B cell (primary cell): ENCODE measurements at regions not wholly inside any gene's neighbourhood (a gene's known extent, or its start where the extent isn't known, plus 50 kb on each side); places are given as distances from the start of the nearest gene placed in this dataset.

Experiments
- ATAC-seq: fragments of 200-7000 bp; cut with Tn5 transposase; one replicate; pipeline ENCODE4 v1.10.0; 2021; ENCODE audit warnings: low read depth, mild to moderate bottlenecking, moderate number of reproducible peaks, moderate library complexity
- CTCF ChIA-PET: fragments of 350-600 bp; sonication (Branson Sonifier 250); formaldehyde crosslinking; loops from one replicate; lab custom pipeline; 2021; ENCODE audit warnings: antibody characterized with exemption, inconsistent platforms; lab: Charles Lee
- POLR2A ChIA-PET: fragments of 350-600 bp; sonication (Branson Sonifier 250); formaldehyde crosslinking; loops from one replicate; lab custom pipeline; 2021; ENCODE audit warnings: antibody characterized with exemption; lab: Charles Lee
- DNase-seq: peaks from one replicate; pipeline ENCODE4 v3.0.0; 2013
- H2AFZ ChIP-seq: 2 replicates; pipeline ENCODE4 v1.6.1; 2012; ENCODE audit warnings: mild to moderate bottlenecking, low read depth, low read length; ENCODE audit not compliant: insufficient read depth, poor library complexity, severe bottlenecking
- H3K27ac ChIP-seq, 2 donors: 1 replicate in 1 of 2; 2 replicates in 1 of 2; pipeline ENCODE4 v1.5.1; 2012 to 2013; ENCODE audit warnings: low read length in 2 of 2, mild to moderate bottlenecking in 2 of 2, moderate library complexity in 1 of 2
- H3K27me3 ChIP-seq, 4 experiments: fragments of 200-600 bp in 1 of 4; sonication (generic) in 1 of 4; replicated peaks in 1 of 4; 1 replicate in 2 of 4; 2 replicates in 2 of 4; pipeline versions ENCODE4 v1.6.1 to v1.7.0; 2013 to 2016; ENCODE audit warnings: low read length in 3 of 4, mild to moderate bottlenecking in 2 of 4, mixed read lengths in 1 of 4, moderate library complexity in 1 of 4; ENCODE audit not compliant: insufficient read depth in 4 of 4, control insufficient read depth in 3 of 4; ENCODE audit errors: control extremely low read depth in 1 of 4
- H3K36me3 ChIP-seq, 2 experiments: replicated peaks in 1 of 2; 1 replicate in 1 of 2; 2 replicates in 1 of 2; pipeline versions ENCODE4 v1.6.1 to v1.7.1; 2013; ENCODE audit warnings: low read length in 1 of 2; ENCODE audit not compliant: insufficient read depth in 2 of 2, control insufficient read depth in 1 of 2; ENCODE audit errors: control extremely low read depth in 1 of 2, extremely low read depth in 1 of 2
- H3K4me1 ChIP-seq, 2 donors: fragments of 200-600 bp in 1 of 2; sonication (generic) in 1 of 2; 1 replicate in 1 of 2; 2 replicates in 1 of 2; pipeline versions ENCODE4 v1.5.1 to v1.6.1; 2013 to 2017; ENCODE audit warnings: low read length in 2 of 2; ENCODE audit not compliant: control insufficient read depth in 2 of 2, insufficient read depth in 2 of 2
- H3K4me2 ChIP-seq: replicated peaks from 2 replicates; pipeline ENCODE3; 2012; ENCODE audit warnings: mild to moderate bottlenecking, low read depth, low read length; ENCODE audit not compliant: poor library complexity, severe bottlenecking
- H3K4me3 ChIP-seq, 5 experiments: fragments of 200-600 bp in 1 of 5; sonication (generic) in 1 of 5; 1 replicate in 3 of 5; 2 replicates in 2 of 5; pipeline versions ENCODE4 v1.5.1 to v1.7.0; 2011 to 2016; ENCODE audit warnings: low read length in 4 of 5, mild to moderate bottlenecking in 4 of 5, low read depth in 2 of 5, control low read depth in 1 of 5, moderate library complexity in 1 of 5; ENCODE audit not compliant: insufficient read depth in 1 of 5; ENCODE audit errors: control extremely low read depth in 1 of 5, extremely low read depth in 1 of 5
- H3K79me2 ChIP-seq: fragments of 200-600 bp; sonication (generic); one replicate; pipeline ENCODE4 v1.6.0; 2016; ENCODE audit warnings: low read length; ENCODE audit not compliant: control insufficient read depth, insufficient read depth
- H3K9ac ChIP-seq: fragments of 200-600 bp; sonication (generic); 2 replicates; pipeline ENCODE4 v1.6.1; 2017; ENCODE audit warnings: mild to moderate bottlenecking, low read length, moderate library complexity
- H3K9me3 ChIP-seq, 3 donors: one replicate each; pipeline versions ENCODE4 v1.6.1 to v1.7.1; 2013; ENCODE audit warnings: low read length in 2 of 3; ENCODE audit not compliant: control insufficient read depth in 2 of 3, insufficient read depth in 1 of 3; ENCODE audit errors: control extremely low read depth in 1 of 3
- H4K20me1 ChIP-seq: 2 replicates; pipeline ENCODE4 v1.6.0; 2012; ENCODE audit warnings: mild to moderate bottlenecking, low read length; ENCODE audit not compliant: insufficient read depth, control insufficient read depth, poor library complexity, severe bottlenecking
- H3K27ac Mint-ChIP-seq: one replicate; pipeline ENCODE4 v1.8.0; 2021; ENCODE audit warnings: mixed read lengths
- H3K27me3 Mint-ChIP-seq: one replicate; pipeline ENCODE4 v1.8.0; 2021; ENCODE audit warnings: mixed read lengths
- H3K4me1 Mint-ChIP-seq: one replicate; pipeline ENCODE4 v1.8.0; 2021; ENCODE audit warnings: mixed read lengths
- H3K4me3 Mint-ChIP-seq: one replicate; pipeline ENCODE4 v1.8.0; 2021; ENCODE audit warnings: mixed read lengths
- H3K9me3 Mint-ChIP-seq: one replicate; pipeline ENCODE4 v1.8.0; 2022; ENCODE audit warnings: mixed read lengths; ENCODE audit not compliant: insufficient read depth
- EZH2 ChIP-seq: IDR thresholded peaks from 2 replicates; pipeline ENCODE4 v1.6.1; 2012; ENCODE audit warnings: borderline replicate concordance, low read depth, mild to moderate bottlenecking, moderate library complexity, low read length; ENCODE audit not compliant: insufficient read depth, poor library complexity, severe bottlenecking
- WGBS: methylation state at CpG from one replicate; pipeline ENCODE4 v1.1.5; 2013; ENCODE audit warnings: missing lambda C conversion rate; ENCODE audit not compliant: insufficient coverage; 5-methylcytosine and 5-hydroxymethylcytosine counted together
- intact Hi-C: fragments of 100-400 bp; cut with micrococcal nuclease; formaldehyde crosslinking; loops from one replicate; pipeline ENCODE4 v1.10.0; 2022
- TF ChIP-seq, protein P1 (sequence below): fragments of 200-600 bp; IDR thresholded peaks from one replicate; pipeline ENCODE4 v1.8.0; 2022; ENCODE audit warnings: antibody characterized with exemption, mild to moderate bottlenecking

DNA sequence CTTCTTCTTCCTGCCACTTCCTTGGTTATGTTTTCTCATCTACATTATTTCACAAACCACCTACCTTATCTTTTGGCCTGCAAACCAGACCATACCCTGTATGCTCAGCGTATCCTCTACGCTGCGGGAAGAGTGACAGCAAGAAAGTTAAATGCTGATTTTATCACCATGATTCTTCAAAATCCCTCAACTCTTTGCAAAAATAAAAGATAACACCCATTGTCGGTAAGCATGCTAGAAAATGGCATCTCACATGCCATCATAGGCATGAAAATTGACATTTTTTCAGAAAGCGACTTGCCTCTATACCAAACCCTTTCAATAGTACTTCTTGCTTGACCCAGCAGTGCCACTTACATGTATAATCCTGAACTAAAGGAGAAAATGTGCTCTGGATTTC, 102.0 kb downstream of the HPGD start:
- peaks cover 7 to 19% of the 10 kb centered on the region in 2 donors for H3K4me1 ChIP-seq
- POLR2A ChIA-PET: no interaction called here
- no peaks in the 10 kb centered on the region for H3K79me2 ChIP-seq
- no peak overlapping the region for H3K4me3 ChIP-seq
- H2AFZ ChIP-seq: peak overlapping the region; percentile 6
- H3K27ac ChIP-seq: no peak overlapping the region
- Mint-ChIP-seq H3K27me3 (no peaks in the 10 kb centered on the region), H3K4me3 (no peak overlapping the region), H3K4me1 (peaks cover 17% of the 10 kb centered on the region), H3K9me3 (no peaks in the 10 kb centered on the region), H3K27ac (no peak overlapping the region)
- H3K9ac ChIP-seq: no peak overlapping the region
- no peak for DNase-seq
- no peaks in the 10 kb centered on the region for H3K27me3 ChIP-seq
- H3K4me2 ChIP-seq: peak overlapping the region; percentile 7
- no peak for ATAC-seq
- WGBS: 43% methylated on average over 5 of the region's 5 CpGs
- no peaks in the 10 kb centered on the region for H3K36me3 ChIP-seq
- intact Hi-C loops: no loop called here
- CTCF ChIA-PET: no interaction called here
- TF ChIP-seq, protein P1, sequence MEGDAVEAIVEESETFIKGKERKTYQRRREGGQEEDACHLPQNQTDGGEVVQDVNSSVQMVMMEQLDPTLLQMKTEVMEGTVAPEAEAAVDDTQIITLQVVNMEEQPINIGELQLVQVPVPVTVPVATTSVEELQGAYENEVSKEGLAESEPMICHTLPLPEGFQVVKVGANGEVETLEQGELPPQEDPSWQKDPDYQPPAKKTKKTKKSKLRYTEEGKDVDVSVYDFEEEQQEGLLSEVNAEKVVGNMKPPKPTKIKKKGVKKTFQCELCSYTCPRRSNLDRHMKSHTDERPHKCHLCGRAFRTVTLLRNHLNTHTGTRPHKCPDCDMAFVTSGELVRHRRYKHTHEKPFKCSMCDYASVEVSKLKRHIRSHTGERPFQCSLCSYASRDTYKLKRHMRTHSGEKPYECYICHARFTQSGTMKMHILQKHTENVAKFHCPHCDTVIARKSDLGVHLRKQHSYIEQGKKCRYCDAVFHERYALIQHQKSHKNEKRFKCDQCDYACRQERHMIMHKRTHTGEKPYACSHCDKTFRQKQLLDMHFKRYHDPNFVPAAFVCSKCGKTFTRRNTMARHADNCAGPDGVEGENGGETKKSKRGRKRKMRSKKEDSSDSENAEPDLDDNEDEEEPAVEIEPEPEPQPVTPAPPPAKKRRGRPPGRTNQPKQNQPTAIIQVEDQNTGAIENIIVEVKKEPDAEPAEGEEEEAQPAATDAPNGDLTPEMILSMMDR: no peak
- TF ChIP-seq EZH2: no peak
- no peaks in the 10 kb centered on the region for H4K20me1 ChIP-seq
- no peaks in the 10 kb centered on the region for H3K9me3 ChIP-seq

DNA sequence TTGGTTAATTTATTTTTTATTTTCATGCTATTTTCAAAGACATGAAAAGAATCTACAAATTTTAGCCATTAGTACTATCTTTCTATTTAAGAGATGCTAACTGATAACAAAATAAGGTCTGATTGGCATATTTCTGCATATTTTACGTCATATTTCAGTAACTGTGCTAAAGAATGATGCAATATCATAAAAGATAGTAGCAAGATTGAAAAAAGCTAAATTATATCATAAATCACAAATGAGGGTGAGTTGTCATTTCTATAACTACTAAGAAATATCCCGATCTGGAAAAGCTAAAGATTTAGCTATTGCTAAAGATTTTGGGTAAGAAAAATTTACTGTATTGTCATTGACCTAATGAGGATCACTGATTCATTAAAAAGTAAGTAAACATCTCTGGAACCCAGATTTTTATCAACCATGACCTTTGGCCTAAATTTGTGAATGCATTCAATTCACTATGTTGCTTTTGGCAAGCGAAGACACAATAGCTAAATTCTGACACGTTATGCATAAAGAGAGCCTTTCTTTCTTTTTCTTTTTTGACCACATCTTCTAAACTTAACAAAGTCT, 103.6 kb downstream of the HPGD start:
- H3K27ac Mint-ChIP-seq: no peak overlapping the region
- H3K27me3 Mint-ChIP-seq: no peaks in the 10 kb centered on the region
- POLR2A ChIA-PET: interaction anchor here (0.5 kb wide), 1 partner anchor 10 kb away, joined by 6 read pairs; no protein-coding TSS in a partner anchor
- no peak for DNase-seq
- intact Hi-C loops: no loop called here
- Histone ChIP-seq H3K36me3 (no peaks in the 10 kb centered on the region), H3K9me3 (no peaks in the 10 kb centered on the region), H3K79me2 (no peaks in the 10 kb centered on the region), H3K4me1 (peaks cover 6 to 18% of the 10 kb centered on the region in 2 donors), H2AFZ (no peak overlapping the region), H3K27ac (no peak overlapping the region), H4K20me1 (no peaks in the 10 kb centered on the region), H3K4me3 (no peak overlapping the region), H3K4me2 (no peak overlapping the region), H3K27me3 (no peaks in the 10 kb centered on the region), H3K9ac (no peak overlapping the region)
- H3K9me3 Mint-ChIP-seq: peaks cover 3% of the 10 kb centered on the region
- H3K4me3 Mint-ChIP-seq: no peak overlapping the region
- ATAC-seq: no peak
- no CpG with 5 or more reads among the region's 4 CpGs for WGBS
- peaks cover 17% of the 10 kb centered on the region for H3K4me1 Mint-ChIP-seq
- no peak for TF ChIP-seq EZH2
- TF ChIP-seq, protein P1: no peak
- CTCF ChIA-PET: no interaction called here
